LNCAP (cell line): ENCODE measurements at regions not wholly inside any gene's neighbourhood (a gene's known extent, or its start where the extent isn't known, plus 50 kb on each side); places are given as distances from the start of the nearest gene placed in this dataset.

Source experiments
- CTCF ChIP-seq: fragments of 450-650 bp; IDR thresholded peaks from 2 replicates; pipeline ENCODE4 v1.5.1; 2017; ENCODE audit warnings: mild to moderate bottlenecking

GRCh38 chr10:113480851-113481502, 71.9 kb upstream of the HABP2 start:
- TF ChIP-seq CTCF: no peak

DNA sequence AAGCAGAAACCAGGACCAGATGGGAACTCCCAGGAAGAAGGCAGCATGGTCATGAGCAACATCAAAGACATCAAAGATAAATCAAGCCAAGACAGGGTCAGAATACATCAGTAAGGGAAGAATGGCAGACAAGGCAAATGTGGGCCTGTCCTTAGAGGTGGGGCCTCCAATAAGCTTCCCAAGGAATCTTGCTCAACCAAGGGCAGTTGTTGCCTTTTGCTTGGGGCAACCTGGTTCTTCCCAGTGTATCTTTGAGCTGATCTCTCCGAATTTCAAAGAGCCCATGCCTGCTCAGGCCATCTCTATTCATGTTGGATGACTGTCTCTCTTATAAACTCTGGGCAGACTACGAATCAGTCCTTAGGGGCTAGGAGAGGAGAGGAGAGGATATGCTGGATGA, 68.4 kb upstream of the HABP2 start:
- no peak for TF ChIP-seq CTCF

DNA sequence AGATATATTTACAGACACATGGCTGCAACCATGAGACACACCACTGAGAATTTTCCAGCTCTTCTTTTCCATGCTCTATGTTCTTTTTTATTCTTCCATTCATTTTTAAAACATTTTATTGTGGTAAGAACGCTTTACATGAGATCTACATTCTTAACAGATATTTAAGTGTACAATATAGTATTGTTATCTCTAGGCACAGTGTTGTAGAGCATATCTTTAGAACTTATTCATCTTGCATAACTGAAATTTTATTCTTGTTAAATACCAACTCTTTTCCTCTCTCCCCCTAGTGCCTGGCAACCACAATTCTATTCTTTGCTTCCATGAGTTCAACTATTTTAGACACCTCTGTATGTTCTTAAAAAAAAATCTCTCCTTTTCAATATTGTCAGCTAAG, 67.1 kb upstream of the HABP2 start:
- no peak for TF ChIP-seq CTCF

DNA sequence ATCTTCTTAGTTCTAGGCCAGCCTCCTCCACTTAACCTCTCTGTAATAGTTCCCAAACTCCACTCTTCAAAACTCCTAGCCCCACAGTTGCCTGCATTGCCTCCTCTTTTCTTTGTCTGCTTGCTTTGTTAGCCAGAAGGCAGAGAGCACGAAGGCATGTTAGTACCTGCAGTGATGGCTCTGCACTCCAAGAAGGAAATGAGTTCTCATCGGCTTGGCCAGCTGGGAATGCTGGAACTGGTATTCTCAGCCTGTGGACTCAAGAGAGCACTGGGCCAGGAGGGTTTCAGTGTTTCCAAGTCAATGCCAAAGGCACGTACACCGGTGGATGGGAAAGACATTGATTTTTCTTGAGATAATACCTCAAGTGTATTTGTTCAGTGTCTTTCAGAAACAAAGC, 66.3 kb upstream of the HABP2 start:
- no peak for TF ChIP-seq CTCF

DNA sequence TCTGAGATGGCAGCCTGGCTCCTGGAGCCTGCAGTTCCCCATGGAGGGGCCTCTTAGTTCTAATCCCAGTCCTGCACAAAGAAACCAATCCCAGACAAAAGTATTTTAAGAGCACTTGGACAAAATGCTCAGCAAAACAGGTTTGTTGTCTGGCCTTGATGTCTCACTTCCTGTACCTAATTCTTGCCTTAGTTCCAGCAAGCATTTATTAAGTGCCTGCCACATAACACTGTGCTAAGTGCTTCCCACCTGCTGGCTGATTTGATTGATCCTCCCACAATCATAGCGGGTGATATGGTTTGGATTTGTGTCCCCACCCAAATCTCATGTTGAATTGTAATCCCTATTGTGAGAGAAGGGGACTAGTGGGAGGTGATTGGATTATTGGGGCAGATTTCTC, 65.7 kb upstream of the HABP2 start:
- no peak for TF ChIP-seq CTCF

GRCh38 chr10:113488186-113488585, 64.7 kb upstream of the HABP2 start:
- no peak for TF ChIP-seq CTCF

GRCh38 chr10:113491967-113492565, 60.8 kb upstream of the HABP2 start:
- no peak for TF ChIP-seq CTCF

- no peak for TF ChIP-seq CTCF
These were observed 59.7 kb upstream of the HABP2 start for GRCh38 chr10:113493195-113493594.
